H1 (cell line): ENCODE measurements at regions not wholly inside any gene's neighbourhood (a gene's known extent, or its start where the extent isn't known, plus 50 kb on each side); places are given as distances from the start of the nearest gene placed in this dataset.

Experiments
- CTCF ChIA-PET: fragments of 300-600 bp; sonication (Branson Sonifier 250); formaldehyde crosslinking; loops from one replicate; lab custom pipeline; 2021; ENCODE audit not compliant: partially characterized antibody; lab: Charles Lee
- POLR2A ChIA-PET: fragments of 300-600 bp; sonication (Branson Sonifier 250); formaldehyde crosslinking; loops from one replicate; lab custom pipeline; 2021; ENCODE audit warnings: inconsistent platforms; ENCODE audit not compliant: partially characterized antibody; lab: Charles Lee
- DNase-seq, 2 experiments: peaks; one replicate each; pipeline versions ENCODE4 v3.0.0 to v3.0.0-alpha.2; 2010 to 2022; ENCODE audit warnings: low spot score in 2 of 2, low read depth in 1 of 2, mixed read lengths in 1 of 2
- FAIRE-seq: peaks from 2 replicates; lab custom pipeline; 2011; peaks lifted over from hg19 to GRCh38; lab: Jason Lieb, UNC
- H2AFZ ChIP-seq: 2 replicates; pipeline ENCODE4 v1.8.1; 2012; ENCODE audit warnings: low read length, inconsistent platforms
- H2AK5ac ChIP-seq: 2 replicates; pipeline ENCODE4 v1.6.1; 2013; ENCODE audit warnings: low read depth, low read length
- H2BK120ac ChIP-seq: replicated peaks from 2 replicates; pipeline ENCODE3; 2013; ENCODE audit warnings: low read depth, low read length, inconsistent platforms
- H2BK12ac ChIP-seq: 2 replicates; pipeline ENCODE4 v1.6.1; 2013; ENCODE audit warnings: low read depth, low read length
- H2BK15ac ChIP-seq: 2 replicates; pipeline ENCODE4 v1.6.1; 2013; ENCODE audit warnings: low read length
- H2BK20ac ChIP-seq: 2 replicates; pipeline ENCODE4 v1.6.1; 2013; ENCODE audit warnings: low read length
- H2BK5ac ChIP-seq: 2 replicates; pipeline ENCODE4 v1.6.1; 2013; ENCODE audit warnings: low read depth, low read length
- H3K14ac ChIP-seq: 2 replicates; pipeline ENCODE4 v1.6.1; 2013; ENCODE audit warnings: inconsistent platforms; ENCODE audit not compliant: insufficient read length
- H3K18ac ChIP-seq: 2 replicates; pipeline ENCODE4 v1.6.1; 2013; ENCODE audit warnings: low read length; ENCODE audit errors: extremely low read depth
- H3K23ac ChIP-seq: 2 replicates; pipeline ENCODE4 v1.6.1; 2013; ENCODE audit warnings: inconsistent platforms; ENCODE audit not compliant: insufficient read length
- H3K23me2 ChIP-seq: 2 replicates; pipeline ENCODE4 v1.6.1; 2013; ENCODE audit warnings: low read depth, low read length
- H3K27ac ChIP-seq: 2 replicates; pipeline ENCODE4 v1.6.1; 2011; ENCODE audit warnings: low read depth, low read length, inconsistent platforms
- H3K27me3 ChIP-seq, 4 experiments: replicated peaks in 1 of 4; 1 replicate in 1 of 4; 2 replicates in 3 of 4; pipeline versions ENCODE4 v1.6.1 to v1.8.1; 2011 to 2013; ENCODE audit warnings: low read length in 3 of 4, mild to moderate bottlenecking in 3 of 4, inconsistent platforms in 2 of 4, mixed read lengths in 2 of 4, moderate library complexity in 1 of 4; ENCODE audit not compliant: control insufficient read depth in 3 of 4, insufficient read depth in 3 of 4; ENCODE audit errors: extremely low read depth in 1 of 4
- H3K36me3 ChIP-seq, 4 experiments: 2 replicates each; pipeline versions ENCODE4 v1.6.1 to v1.8.1; 2011 to 2013; ENCODE audit warnings: mild to moderate bottlenecking in 4 of 4, low read length in 3 of 4, moderate library complexity in 2 of 4, control low read depth in 1 of 4, inconsistent platforms in 1 of 4; ENCODE audit not compliant: insufficient read depth in 4 of 4, control insufficient read depth in 2 of 4
- H3K4ac ChIP-seq: replicated peaks from 2 replicates; pipeline ENCODE3; 2013; ENCODE audit warnings: low read length, low read depth, mixed read lengths, inconsistent platforms; ENCODE audit not compliant: insufficient read length
- H3K4me1 ChIP-seq, 4 experiments: replicated peaks in 1 of 4; 1 replicate in 1 of 4; 2 replicates in 3 of 4; pipeline versions ENCODE4 v1.6.1 to v1.8.1; 2011 to 2013; ENCODE audit warnings: low read length in 3 of 4, inconsistent platforms in 2 of 4, mixed read lengths in 1 of 4; ENCODE audit not compliant: insufficient read depth in 4 of 4, control insufficient read depth in 3 of 4
- H3K4me2 ChIP-seq, 2 experiments: 2 replicates each; pipeline versions ENCODE4 v1.6.1 to v1.8.1; 2011 to 2013; ENCODE audit warnings: low read depth in 2 of 2, low read length in 2 of 2, control low read depth in 1 of 2, inconsistent platforms in 1 of 2, mild to moderate bottlenecking in 1 of 2; ENCODE audit not compliant: insufficient read depth in 1 of 2
- H3K4me3 ChIP-seq, 4 experiments: fragments of 200-600, 300-600 bp in 1 of 4; sonication (generic), shearing (Covaris generic), sonication (Bioruptor Twin) in 1 of 4; 2 replicates each; pipeline versions ENCODE4 v1.5.1 to v1.8.1; 2011 to 2016; ENCODE audit warnings: low read length in 4 of 4, low read depth in 3 of 4, control low read depth in 2 of 4, inconsistent platforms in 2 of 4, mild to moderate bottlenecking in 2 of 4, mixed read lengths in 1 of 4, moderate library complexity in 1 of 4; ENCODE audit not compliant: insufficient read depth in 2 of 4; ENCODE audit errors: extremely low read depth in 1 of 4
- H3K56ac ChIP-seq: replicated peaks from 2 replicates; pipeline ENCODE3; 2013; ENCODE audit warnings: low read depth, mild to moderate bottlenecking, mixed read lengths, low read length, inconsistent platforms; ENCODE audit not compliant: insufficient read length
- H3K79me1 ChIP-seq: 2 replicates; pipeline ENCODE4 v1.6.1; 2013; ENCODE audit warnings: low read depth, low read length, control low read depth
- H3K79me2 ChIP-seq, 2 experiments: 2 replicates each; pipeline versions ENCODE4 v1.6.1 to v1.8.1; 2012 to 2013; ENCODE audit warnings: low read length in 2 of 2, mild to moderate bottlenecking in 2 of 2, inconsistent platforms in 1 of 2; ENCODE audit not compliant: insufficient read depth in 2 of 2, control insufficient read depth in 1 of 2
- H3K9ac ChIP-seq, 4 experiments: replicated peaks in 1 of 4; 1 replicate in 1 of 4; 2 replicates in 3 of 4; pipeline versions ENCODE4 v1.6.1 to v1.8.1; 2011 to 2013; ENCODE audit warnings: low read depth in 3 of 4, low read length in 3 of 4, control low read depth in 2 of 4, mild to moderate bottlenecking in 2 of 4, moderate library complexity in 2 of 4, inconsistent platforms in 1 of 4; ENCODE audit errors: extremely low read depth in 1 of 4
- H3K9me3 ChIP-seq, 2 experiments: 2 replicates each; pipeline versions ENCODE4 v1.6.1 to v1.8.1; 2012 to 2013; ENCODE audit warnings: mild to moderate bottlenecking in 2 of 2, moderate library complexity in 2 of 2, control low read depth in 1 of 2, inconsistent platforms in 1 of 2, low read depth in 1 of 2, low read length in 1 of 2, mixed read lengths in 1 of 2; ENCODE audit not compliant: insufficient read depth in 2 of 2
- H4K20me1 ChIP-seq, 2 experiments: replicated peaks in 1 of 2; 2 replicates each; pipeline versions ENCODE3 to v1.8.1; 2011 to 2013; ENCODE audit warnings: inconsistent platforms in 2 of 2, low read length in 2 of 2, mild to moderate bottlenecking in 1 of 2; ENCODE audit not compliant: insufficient read depth in 2 of 2, control insufficient read depth in 1 of 2
- H4K5ac ChIP-seq: 2 replicates; pipeline ENCODE4 v1.6.1; 2013; ENCODE audit warnings: low read length, low read depth, mixed read lengths, inconsistent platforms; ENCODE audit not compliant: insufficient read length
- H4K8ac ChIP-seq: 2 replicates; pipeline ENCODE4 v1.8.0; 2013; ENCODE audit warnings: mild to moderate bottlenecking, moderate library complexity, low read length, inconsistent platforms; ENCODE audit not compliant: insufficient read depth; ENCODE audit errors: extremely low read depth
- H4K91ac ChIP-seq: replicated peaks from 2 replicates; pipeline ENCODE3; 2013; ENCODE audit warnings: low read length, mixed read lengths, inconsistent platforms; ENCODE audit not compliant: insufficient read length
- BRCA1 ChIP-seq: IDR thresholded peaks from 2 replicates; pipeline ENCODE4 v1.6.1; 2012; ENCODE audit warnings: low read depth, low read length, improper control_type of control experiment
- HDAC2 ChIP-seq, 2 experiments: fragments of 300-600 bp in 1 of 2; sonication (generic) in 1 of 2; IDR thresholded peaks; 2 replicates each; pipeline ENCODE4 v1.6.1; 2011 to 2012; ENCODE audit warnings: low read depth in 2 of 2, low read length in 2 of 2, mild to moderate bottlenecking in 2 of 2, moderate library complexity in 2 of 2, borderline replicate concordance in 1 of 2, inconsistent platforms in 1 of 2
- MAFK ChIP-seq: IDR thresholded peaks from 2 replicates; pipeline ENCODE4 v1.6.1; 2012; ENCODE audit warnings: low read depth, mild to moderate bottlenecking, improper control_type of control experiment, low read length
- MAX ChIP-seq: IDR thresholded peaks from 2 replicates; pipeline ENCODE4 v1.6.1; 2012; ENCODE audit warnings: inconsistent platforms
- SAP30 ChIP-seq: fragments of 300-600 bp; sonication (generic); IDR thresholded peaks from 2 replicates; pipeline ENCODE4 v1.7.1; 2012; ENCODE audit warnings: low read length, moderate library complexity, mild to moderate bottlenecking, inconsistent platforms; ENCODE audit not compliant: insufficient read depth, insufficient replicate concordance
- SUZ12 ChIP-seq: fragments of 200-600 bp; sonication (generic); IDR thresholded peaks from 2 replicates; pipeline ENCODE4 v1.6.1; 2012; ENCODE audit warnings: mild to moderate bottlenecking, inconsistent platforms, low read length, moderate library complexity, mixed read lengths
- YY1 ChIP-seq: IDR thresholded peaks from 2 replicates; pipeline ENCODE4 v1.6.1; 2011; ENCODE audit warnings: low read depth, mild to moderate bottlenecking, low read length
- WGBS, 2 experiments: shearing (Covaris generic) in 1 of 2; methylation state at CpG; one replicate each; pipeline versions ENCODE4 v1.1.6 to v1.1.7; 2013 to 2015; ENCODE audit warnings: low lambda C conversion rate in 2 of 2, mixed read lengths in 2 of 2, inconsistent platforms in 1 of 2, low coverage in 1 of 2, missing lambda C conversion rate in 1 of 2; ENCODE audit not compliant: insufficient replicate concordance in 2 of 2, insufficient coverage in 1 of 2, insufficient read length in 1 of 2; ENCODE audit errors: extremely low coverage in 1 of 2, missing lambda C conversion rate in 1 of 2; 5-methylcytosine and 5-hydroxymethylcytosine counted together

GRCh38 chr10:4018054-4018511 lies 233.1 kb upstream of the KLF6 start:
- Histone ChIP-seq H3K27ac (no peak overlapping the region), H4K91ac (no peak overlapping the region), H3K27me3 (no peaks in the 10 kb centered on the region), H2AK5ac (no peak overlapping the region), H3K79me2 (no peaks in the 10 kb centered on the region), H4K8ac (no peak overlapping the region), H2BK120ac (no peak overlapping the region), H3K79me1 (no peaks in the 10 kb centered on the region), H2BK12ac (no peak overlapping the region), H4K20me1 (no peaks in the 10 kb centered on the region), H3K56ac (no peak overlapping the region), H2AFZ (no peak overlapping the region), H3K4ac (no peak overlapping the region), H3K4me1 (peaks cover 0 to 2% (median 0%) of the 10 kb centered on the region in 4 experiments; a peak in 1 of 7 replicates), H2BK15ac (no peak overlapping the region), H3K9ac (no peak overlapping the region), H3K4me3 (no peak overlapping the region), H3K4me2 (no peak overlapping the region), H4K5ac (no peak overlapping the region), H3K18ac (no peak overlapping the region), H3K23me2 (no peaks in the 10 kb centered on the region; the same call in 1 of the 2 replicates), H3K14ac (no peak overlapping the region), H3K23ac (no peak overlapping the region), H2BK20ac (no peak overlapping the region), H3K9me3 (no peaks in the 10 kb centered on the region), H3K36me3 (no peaks in the 10 kb centered on the region), H2BK5ac (no peak overlapping the region)
- no peak for FAIRE-seq
- TF ChIP-seq SAP30 = no peak
- TF ChIP-seq YY1 = no peak
- TF ChIP-seq SUZ12 = no peak
- TF ChIP-seq HDAC2 (IDR thresholded peaks at IDR 0.05; ENCODE audit: borderline replicate concordance in 1 of 2, low read depth in 2 of 2, low read length in 2 of 2) = no peak
- TF ChIP-seq MAFK = no peak
- TF ChIP-seq MAX = no peak
- no peak for TF ChIP-seq BRCA1
- 88% methylated on average over 4 of the region's 4 CpGs; no CpG with 5 or more reads in 1 of the 2 experiments for WGBS, 2 experiments
- no peak for DNase-seq
- ChIA-PET POLR2A (no interaction called here), CTCF (no interaction called here)
